GM23338 (cell line): ENCODE measurements at regions not wholly inside any gene's neighbourhood (a gene's known extent, or its start where the extent isn't known, plus 50 kb on each side); places are given as distances from the start of the nearest gene placed in this dataset.

Experiments used
- CREB1 ChIP-seq: fragments of 250-450 bp; sonication (Bioruptor Pico); IDR thresholded peaks from 2 replicates; pipeline ENCODE4 v1.5.0; 2020; ENCODE audit warnings: low read depth, mild to moderate bottlenecking, moderate library complexity
- CTCF ChIP-seq, 2 experiments: fragments of 200-600 bp in 1 of 2; sonication (generic) in 1 of 2; conservative IDR thresholded peaks; 2 replicates each; pipeline versions ENCODE4 v1.5.1 to v1.6.1; 2016 to 2017; ENCODE audit warnings: antibody characterized with exemption in 2 of 2, low read depth in 2 of 2, mild to moderate bottlenecking in 2 of 2, moderate library complexity in 1 of 2
- ETS1 ChIP-seq: IDR thresholded peaks from 2 replicates; pipeline ENCODE4 v1.6.1; 2016; ENCODE audit warnings: antibody characterized with exemption
- EZH2 ChIP-seq: fragments of 200-600 bp; sonication (generic); IDR thresholded peaks from one replicate; pipeline ENCODE4 v1.8.0; 2017; ENCODE audit warnings: antibody characterized with exemption, mild to moderate bottlenecking, low read depth; ENCODE audit not compliant: unreplicated experiment
- EZH2phosphoT487 ChIP-seq: fragments of 200-600 bp; sonication (generic); IDR thresholded peaks from one replicate; pipeline ENCODE4 v1.8.1; 2018; ENCODE audit warnings: antibody characterized with exemption; ENCODE audit not compliant: unreplicated experiment
- POLR2AphosphoS5 ChIP-seq: IDR thresholded peaks from 2 replicates; pipeline ENCODE4 v1.6.1; 2016; ENCODE audit warnings: antibody characterized with exemption, low read depth
- REST ChIP-seq: IDR thresholded peaks from one replicate; pipeline ENCODE4 v1.6.1; 2018; ENCODE audit warnings: antibody characterized with exemption; ENCODE audit not compliant: unreplicated experiment

- TF ChIP-seq CTCF (conservative IDR thresholded peaks at IDR 0.05; ENCODE audit: low read depth in 2 of 2), result no peak
- TF ChIP-seq ETS1, result no peak
- TF ChIP-seq REST, result no peak
- no peak for TF ChIP-seq POLR2AphosphoS5
- no peak for TF ChIP-seq EZH2
- no peak for TF ChIP-seq EZH2phosphoT487
- TF ChIP-seq CREB1 (CRISPR knock-in tag), result no peak
Observed at GRCh38 chr7:79730971-79731370, 277.5 kb upstream of the MAGI2 start.
